IPS-18c (cell line): ENCODE measurements at regions not wholly inside any gene's neighbourhood (a gene's known extent, or its start where the extent isn't known, plus 50 kb on each side); places are given as distances from the start of the nearest gene placed in this dataset.

Experiments
- H3K4me3 ChIP-seq: 2 replicates; pipeline ENCODE4 v1.7.0; 2013; ENCODE audit warnings: low read depth, mild to moderate bottlenecking, low read length, moderate library complexity; ENCODE audit not compliant: insufficient read depth
- H3K9me3 ChIP-seq: one replicate; pipeline ENCODE4 v1.6.1; 2013; ENCODE audit warnings: mild to moderate bottlenecking, low read length, moderate library complexity; ENCODE audit not compliant: control insufficient read depth, insufficient read depth

DNA sequence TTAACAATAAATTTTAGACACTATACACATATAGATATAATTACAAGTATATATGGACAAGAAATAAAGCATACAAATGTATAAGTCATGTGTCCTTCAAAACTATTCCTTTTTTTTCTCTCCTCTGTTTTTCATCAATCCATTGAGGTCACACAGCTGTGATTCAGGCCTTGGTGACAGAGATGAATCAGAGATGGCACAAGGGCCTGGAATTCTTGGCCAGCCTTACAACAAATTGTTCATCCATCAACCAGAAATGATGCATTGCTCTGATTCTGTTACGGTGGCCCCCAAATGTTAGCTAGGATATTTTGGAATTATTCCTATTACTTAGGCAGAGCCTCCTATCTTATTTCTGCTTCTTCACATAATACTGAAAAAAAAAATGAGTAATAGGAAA is 108.7 kb upstream of the MPDZ start:
- Histone ChIP-seq H3K9me3 (peaks cover 14% of the 10 kb centered on the region), H3K4me3 (no peak overlapping the region)

DNA sequence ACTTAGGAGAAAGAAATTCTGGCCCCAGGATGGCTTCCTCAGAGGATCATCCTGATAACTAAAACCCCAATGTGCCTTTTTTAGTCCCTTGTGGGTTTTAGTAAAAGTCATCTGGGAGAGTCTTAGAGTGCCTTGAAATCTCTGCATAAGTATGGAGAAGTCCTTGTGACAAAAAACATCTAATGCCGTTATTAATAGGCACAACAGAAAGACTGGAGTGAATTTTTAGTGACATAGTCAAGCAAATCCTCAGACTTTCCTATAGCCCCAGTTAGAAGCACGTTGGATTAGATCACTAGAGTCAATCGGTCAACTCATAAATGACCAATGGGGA is 108.2 kb upstream of the MPDZ start:
- Histone ChIP-seq H3K9me3 (peaks cover 14% of the 10 kb centered on the region), H3K4me3 (no peak overlapping the region)

DNA sequence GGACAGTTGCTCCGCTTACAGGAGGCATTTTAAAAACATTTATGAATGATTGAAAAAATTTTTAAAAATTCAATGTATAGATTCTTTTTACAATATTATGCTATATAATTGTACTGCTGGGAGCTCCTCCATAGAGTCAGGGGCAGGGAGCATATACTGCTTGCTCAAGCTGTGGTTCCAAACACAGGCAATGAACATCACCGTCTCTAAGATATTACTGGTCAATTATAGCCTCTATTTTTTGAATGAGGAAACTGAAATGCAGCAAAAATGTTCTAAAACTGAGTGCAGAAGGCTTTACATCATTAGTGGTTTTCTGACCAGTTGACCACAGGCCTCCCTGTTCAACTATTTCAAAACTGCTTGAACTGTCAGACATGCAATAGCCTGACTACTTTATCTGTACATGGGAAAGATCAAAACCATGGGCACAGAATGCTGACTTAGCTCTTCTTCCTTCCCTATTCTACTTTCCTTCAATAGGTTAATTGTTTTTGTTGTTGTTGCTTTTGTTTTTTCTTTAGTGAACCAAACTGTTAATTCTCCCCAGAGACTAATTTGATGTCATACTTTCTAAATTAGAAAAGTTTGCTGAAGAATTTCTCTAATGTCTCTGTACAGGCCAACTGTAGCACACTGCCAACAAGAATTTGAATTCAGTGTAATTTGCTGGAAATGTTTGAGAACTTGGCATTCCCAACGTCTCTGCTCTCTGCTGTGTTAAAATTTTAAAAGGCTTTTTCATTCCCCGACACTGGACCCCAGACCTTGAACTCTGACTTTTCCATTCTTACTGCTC is 107.6 kb upstream of the MPDZ start:
- Histone ChIP-seq H3K4me3 (no peak overlapping the region), H3K9me3 (peaks cover 14% of the 10 kb centered on the region)

DNA sequence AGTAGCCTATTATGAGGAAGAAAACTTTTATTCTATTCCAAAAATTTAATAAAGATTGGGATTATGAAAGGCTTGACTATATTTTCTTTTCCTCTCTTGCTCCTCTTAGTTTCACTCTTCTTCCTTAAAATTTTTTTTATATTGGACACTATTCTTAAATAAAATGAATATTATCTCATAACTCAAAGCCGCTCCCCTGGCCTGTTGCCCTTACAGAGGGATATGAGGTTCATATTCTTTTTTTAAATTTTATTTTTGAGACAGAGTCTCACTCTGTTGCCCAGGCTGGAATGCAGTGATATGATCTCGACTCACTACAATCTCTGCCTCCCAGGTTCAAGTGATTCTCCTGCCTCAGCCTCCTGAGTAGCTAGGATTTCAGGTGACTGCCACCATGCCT is 106.8 kb upstream of the MPDZ start:
- Histone ChIP-seq H3K9me3 (peaks cover 13% of the 10 kb centered on the region), H3K4me3 (no peak overlapping the region)

DNA sequence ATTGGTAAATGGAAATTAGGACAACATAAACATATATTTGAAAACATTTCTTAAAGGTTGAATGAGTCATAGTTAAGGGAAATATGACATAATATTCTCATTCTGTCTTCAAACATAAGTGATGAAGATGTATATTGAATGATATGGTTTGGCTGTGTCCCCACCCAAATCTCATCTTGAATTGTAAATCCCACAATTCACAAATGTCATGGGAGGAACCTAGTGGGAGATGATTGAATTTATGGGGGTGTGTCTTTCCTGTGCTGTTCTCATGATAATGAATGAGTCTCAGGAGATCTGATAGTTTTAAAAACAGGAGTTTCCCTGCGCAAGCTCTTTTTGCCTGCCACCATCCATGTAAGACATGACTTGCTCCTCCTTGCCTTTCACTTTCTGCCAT is 104.4 kb upstream of the MPDZ start:
- Histone ChIP-seq H3K9me3 (peaks cover 11% of the 10 kb centered on the region), H3K4me3 (no peak overlapping the region)

DNA sequence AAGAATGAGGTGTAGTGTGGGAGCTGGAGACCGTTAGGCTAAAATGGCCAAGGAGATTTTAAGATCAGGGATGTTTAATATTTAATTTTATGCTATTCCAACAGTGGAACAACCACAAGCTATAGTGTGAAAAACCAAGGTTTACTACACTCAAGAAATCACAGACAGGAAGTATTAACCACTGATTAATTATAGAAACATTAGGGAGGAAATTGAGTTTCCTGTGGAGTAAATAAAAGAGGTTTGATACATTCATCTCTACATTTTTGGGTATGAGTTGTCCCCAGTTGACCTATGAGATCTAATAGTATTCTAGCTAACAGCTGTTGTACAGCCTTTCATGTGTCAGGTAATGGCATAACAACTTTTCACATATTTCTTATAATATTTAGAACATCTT is 103.7 kb upstream of the MPDZ start:
- H3K9me3 ChIP-seq: peaks cover 11% of the 10 kb centered on the region
- no peak overlapping the region for H3K4me3 ChIP-seq

DNA sequence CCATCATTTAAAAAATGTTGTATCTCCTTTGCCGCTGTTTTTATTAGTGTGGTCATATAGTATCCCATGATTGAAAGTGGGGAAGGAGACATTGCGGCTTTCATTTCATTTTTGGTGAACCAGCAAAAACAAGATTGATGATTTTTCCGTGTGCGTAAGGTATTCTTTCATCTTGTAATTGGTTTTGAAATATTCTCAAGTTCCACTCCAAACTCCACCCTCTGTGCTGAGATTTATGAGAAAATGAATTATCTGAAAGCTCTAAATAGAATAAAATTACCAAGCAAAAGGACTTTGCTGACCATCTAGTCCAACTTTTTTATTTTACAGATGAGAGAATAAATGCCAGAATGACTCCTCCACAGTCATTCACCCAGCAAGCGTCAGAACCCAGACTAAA is 103.1 kb upstream of the MPDZ start:
- peaks cover 10% of the 10 kb centered on the region for H3K9me3 ChIP-seq
- no peak overlapping the region for H3K4me3 ChIP-seq

DNA sequence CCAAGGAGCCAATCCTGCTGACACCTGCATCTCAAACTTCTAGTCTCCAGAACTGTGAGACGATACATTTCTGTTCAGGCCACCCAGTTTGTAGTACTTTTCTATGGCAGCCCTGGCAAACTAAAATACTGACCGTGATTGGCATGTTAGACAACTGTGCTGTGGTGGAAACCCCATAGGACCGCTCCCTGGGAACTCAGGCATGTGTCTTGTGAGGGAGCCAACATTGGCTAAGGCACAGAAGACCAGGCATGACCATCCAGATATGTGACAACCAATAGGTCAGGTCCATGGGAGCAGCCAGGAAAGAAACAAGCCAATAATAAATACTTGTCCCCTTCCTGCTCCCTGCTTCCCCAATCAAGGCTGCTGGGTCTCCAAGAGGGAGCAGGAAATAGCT is 101.4 kb upstream of the MPDZ start:
- Histone ChIP-seq H3K4me3 (no peak overlapping the region), H3K9me3 (peaks cover 9% of the 10 kb centered on the region)

DNA sequence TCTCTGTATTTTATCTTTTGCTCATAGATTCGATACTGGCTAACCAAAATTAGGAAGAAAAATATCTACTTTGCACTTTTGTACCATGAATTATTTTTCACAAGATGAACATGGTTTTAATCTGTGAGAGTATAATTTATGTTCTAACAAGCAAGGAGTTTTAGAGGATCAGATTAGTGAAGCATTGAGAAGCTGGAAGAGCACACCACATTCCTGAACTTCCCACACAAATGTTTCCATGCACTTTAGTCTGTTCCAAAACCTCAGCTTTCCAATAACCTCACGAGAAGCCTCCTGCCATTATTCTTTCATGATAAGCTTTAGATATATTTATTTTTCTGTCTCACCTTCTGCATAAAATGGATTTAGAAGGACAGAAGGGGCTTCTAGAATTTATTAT is 98.7 kb upstream of the MPDZ start:
- H3K9me3 ChIP-seq: no peaks in the 10 kb centered on the region
- H3K4me3 ChIP-seq: no peak overlapping the region

DNA sequence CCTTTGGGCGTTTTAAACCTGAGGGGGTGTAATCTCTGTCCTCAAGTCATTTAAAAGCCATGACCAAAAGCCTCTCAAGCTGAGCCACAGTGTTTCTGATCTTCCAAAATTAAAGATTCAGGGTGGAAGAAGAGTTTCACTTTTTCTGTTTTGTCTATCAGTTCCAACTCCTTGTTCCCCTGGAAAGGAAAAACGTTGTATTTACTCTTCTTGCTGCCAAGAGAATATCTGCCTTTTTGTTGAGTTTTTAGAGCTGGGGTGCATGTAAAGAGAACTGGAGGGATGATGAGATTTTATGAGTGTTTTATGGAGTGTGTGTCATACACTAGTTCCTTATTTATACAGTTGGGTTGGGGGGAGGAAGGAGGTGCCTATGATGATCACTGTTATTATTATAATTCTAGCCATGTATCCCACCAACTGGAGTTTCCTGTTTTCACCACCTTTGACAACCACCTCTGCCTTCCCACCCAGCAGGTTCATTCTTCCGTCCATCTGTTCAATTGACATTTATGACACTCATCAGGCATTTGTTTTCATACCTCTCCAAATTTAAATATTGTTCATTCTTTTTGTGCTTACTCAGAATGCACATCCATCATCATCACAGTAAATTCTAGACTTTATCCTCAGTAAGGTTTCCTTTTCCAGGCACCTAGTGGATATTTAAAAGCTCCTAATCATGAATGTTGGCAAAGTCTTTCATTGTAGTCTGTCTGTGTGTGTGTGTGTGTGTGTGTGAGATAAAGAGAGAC is 97.9 kb upstream of the MPDZ start:
- Histone ChIP-seq H3K9me3 (no peaks in the 10 kb centered on the region), H3K4me3 (no peak overlapping the region)

DNA sequence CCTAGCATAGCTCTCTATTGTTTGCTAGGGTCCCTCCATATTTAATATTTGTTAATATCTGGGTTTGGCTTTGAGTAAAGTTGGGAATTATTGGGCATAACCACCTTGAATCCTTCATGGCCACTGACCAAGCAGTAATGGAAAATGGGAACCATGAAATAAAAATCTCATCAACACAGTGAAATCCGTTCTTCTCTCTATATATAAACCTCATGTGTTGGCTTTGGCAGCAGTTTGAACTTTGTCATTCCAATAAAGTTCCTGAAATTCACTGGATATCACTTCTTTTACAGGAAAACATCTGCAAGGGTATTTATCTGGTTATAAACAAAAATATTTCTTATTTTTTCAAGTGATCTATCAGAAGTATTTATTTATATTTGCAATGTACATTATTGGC is 93.0 kb upstream of the MPDZ start:
- Histone ChIP-seq H3K9me3 (no peaks in the 10 kb centered on the region), H3K4me3 (no peak overlapping the region)

DNA sequence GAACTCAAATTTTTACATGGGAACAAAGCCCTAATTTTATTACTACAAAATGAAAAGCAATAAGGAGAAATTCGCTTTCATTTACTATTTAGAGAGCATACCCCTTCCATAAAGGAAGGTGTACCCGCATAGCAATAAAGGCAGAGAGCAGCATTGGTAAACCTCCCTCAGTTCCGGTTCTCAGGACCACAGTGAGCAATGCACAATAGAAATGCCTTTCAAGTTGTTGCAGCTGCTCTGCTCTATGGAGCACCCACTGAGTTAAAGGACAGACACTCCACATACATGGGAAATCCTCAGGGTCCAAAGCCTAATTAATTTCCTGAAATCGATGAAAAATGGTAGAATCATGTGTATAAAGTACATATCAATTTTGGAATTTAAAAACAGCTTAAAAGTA is 89.9 kb upstream of the MPDZ start:
- H3K4me3 ChIP-seq: no peak overlapping the region

DNA sequence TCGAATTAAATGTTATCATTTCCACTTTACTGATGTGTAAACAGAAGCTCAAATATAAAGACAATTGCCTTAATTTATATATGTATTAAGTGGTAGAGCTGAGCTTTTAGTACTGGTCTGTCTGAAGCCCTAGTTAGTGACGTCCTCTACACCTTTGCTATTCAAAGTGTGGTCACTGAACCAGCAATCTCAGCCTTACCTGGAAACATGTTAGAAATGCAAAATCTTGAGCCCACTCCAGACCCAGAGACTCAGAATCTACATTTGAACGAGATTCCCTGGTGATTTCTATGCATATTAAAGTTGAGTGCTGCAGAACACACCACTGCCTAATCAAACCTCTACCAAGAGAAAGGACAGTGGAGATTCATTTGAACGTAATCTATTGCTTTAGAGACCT is 88.3 kb upstream of the MPDZ start:
- Histone ChIP-seq H3K9me3 (no peaks in the 10 kb centered on the region), H3K4me3 (no peak overlapping the region)

More for the DNA sequence above, 89.9 kb upstream of the MPDZ start:
- H3K9me3 ChIP-seq: no peaks in the 10 kb centered on the region

DNA sequence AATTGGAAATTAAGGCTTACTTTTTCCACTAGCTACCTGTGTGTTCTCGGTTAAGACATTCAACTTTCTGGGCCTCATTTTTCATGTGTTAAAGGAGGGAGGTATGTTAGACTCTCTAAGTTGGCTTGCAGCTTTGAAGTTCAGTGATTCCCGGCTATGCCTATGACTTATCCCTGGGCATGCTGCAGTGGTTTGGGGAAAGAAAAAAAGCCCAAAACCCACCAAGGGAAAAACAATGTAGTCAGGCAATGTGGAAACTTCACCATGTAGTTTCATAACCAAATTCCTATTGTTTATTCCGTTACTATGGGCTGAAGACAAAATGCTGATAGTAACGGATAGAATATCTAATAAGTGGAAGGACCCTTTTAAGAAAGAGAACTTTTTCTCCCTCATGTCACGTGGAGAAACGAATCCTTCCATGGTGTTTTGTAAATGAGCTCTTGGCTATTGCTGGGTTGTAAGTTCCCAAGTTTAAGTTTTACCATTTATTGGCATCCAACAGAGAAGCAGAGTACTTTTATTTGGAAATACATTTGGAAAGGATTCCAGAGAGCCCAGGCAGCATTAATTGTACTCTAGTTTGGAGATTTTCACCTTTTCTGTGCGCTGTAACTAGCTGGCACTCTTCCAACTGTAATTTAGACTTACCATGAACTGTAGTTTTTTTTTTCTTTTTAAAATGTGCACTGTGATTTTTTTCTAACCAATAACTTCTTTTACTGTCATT is 84.9 kb upstream of the MPDZ start:
- Histone ChIP-seq H3K4me3 (no peak overlapping the region), H3K9me3 (no peaks in the 10 kb centered on the region)

DNA sequence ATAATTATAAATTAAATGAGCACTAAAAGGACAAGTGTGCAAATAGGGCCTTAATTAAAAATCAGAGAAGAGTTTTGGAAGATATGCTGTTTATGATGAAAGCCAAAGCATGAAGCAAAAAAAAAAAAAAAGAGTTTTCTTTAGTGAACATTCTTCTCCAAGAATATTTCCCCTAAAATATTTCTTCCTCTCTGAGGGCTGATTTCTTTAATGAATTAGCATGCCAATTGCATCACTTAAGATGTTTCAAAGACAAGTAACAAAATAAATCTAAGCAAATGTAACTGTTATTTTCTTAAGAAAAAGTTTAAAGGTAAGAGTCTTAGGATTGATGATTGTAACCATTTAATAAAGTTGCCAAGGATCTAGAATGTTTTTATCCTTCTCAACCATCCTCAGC is 81.6 kb upstream of the MPDZ start:
- no peaks in the 10 kb centered on the region for H3K9me3 ChIP-seq
- H3K4me3 ChIP-seq: no peak overlapping the region

DNA sequence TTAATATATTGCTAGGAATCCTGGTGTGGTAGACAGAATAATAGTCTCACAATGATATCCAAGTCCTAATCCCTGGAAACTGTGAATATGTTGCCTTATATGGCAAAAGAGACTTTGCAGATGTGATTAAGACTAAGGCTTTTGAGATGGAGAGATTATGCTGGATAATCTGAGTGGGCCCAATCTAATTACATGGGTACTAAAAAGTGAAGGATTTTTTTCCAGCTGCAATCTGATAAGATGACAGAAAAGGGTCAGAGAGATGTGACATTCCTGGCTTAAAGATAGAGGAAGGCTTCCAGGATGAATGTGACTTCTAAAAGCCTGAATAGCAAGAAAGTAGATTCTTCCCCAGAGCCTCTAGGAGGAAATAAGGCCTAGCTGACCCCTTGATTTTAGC is 80.7 kb upstream of the MPDZ start:
- Histone ChIP-seq H3K9me3 (no peaks in the 10 kb centered on the region), H3K4me3 (no peak overlapping the region)

DNA sequence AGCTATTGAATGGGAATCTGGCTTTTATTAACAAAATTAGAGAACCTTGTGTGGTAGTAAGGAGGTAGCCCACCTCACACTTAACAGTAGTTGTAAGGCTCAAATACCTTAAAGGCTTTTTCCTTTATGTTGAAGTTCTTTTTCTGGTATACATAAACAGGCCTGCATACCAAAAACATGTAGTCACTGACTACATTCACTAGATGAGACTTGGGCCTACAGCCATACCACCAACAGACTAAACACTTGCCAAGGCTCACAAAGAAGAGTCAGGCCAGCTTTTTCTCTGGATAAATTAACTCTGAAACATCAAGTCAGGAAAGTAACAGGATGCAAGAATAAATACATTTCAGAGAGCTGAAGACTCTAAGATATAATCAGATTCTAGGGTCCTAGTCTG is 78.6 kb upstream of the MPDZ start:
- H3K4me3 ChIP-seq: no peak overlapping the region
- no peaks in the 10 kb centered on the region for H3K9me3 ChIP-seq

DNA sequence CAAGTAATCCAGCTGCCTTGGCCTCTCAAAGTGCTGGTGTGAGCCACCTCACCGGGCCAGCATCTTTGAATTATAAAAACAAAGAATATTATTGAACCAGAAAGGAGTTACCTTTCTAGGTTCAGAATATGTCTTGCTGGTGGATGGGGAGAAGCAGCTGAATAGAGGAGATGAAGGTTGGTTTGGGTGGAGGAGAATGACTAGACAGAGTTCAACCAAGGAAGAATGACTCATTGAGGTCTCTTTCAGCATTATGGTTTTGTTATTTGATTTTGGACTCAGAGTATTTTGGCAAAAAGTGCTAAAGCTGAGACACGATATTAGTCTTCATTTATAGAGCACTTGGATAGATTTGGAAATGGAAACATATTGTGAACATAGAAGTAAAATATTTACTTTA is 75.2 kb upstream of the MPDZ start:
- Histone ChIP-seq H3K4me3 (no peak overlapping the region), H3K9me3 (no peaks in the 10 kb centered on the region)
